NCI-H82 (cell line): ENCODE measurements at regions not wholly inside any gene's neighbourhood (a gene's known extent, or its start where the extent isn't known, plus 50 kb on each side); places are given as distances from the start of the nearest gene placed in this dataset.
"Not testable (repeated sequence)": the region's sequence is repeated elsewhere in the genome, so short reads cannot be mapped to it uniquely, and the experiment has no call there.

Experiments
- DNase-seq: peaks from one replicate; lab custom pipeline; 2025; lab: John Stamatoyannopoulos, UW

- no peak for DNase-seq
These were observed 153.6 kb upstream of the ZNF804A start for GRCh38 chr2:184444623-184445223.

- DNase-seq = peak; percentile 96
These were observed 148.6 kb upstream of the ZNF804A start for GRCh38 chr2:184449760-184450159.

DNA sequence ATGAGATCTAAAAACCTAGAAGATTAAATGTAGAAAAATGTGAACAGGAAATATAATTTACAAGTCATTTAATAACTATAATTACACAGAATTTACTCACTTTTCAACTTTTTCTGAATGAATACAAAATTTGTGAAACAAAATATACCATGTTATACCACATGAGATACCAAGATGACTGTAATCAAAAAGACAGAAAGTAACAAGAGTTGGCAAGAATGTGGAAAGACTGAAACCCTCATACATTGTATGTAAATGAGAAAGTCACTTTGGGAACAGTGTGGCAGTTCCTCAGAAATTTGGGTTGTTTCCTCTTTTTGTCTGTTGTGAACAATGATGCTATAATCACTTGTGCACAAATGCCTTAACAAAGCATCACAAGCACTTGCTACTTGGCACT, 145.4 kb upstream of the ZNF804A start:
- no peak for DNase-seq

- no peak for DNase-seq
These were observed 142.7 kb upstream of the ZNF804A start for GRCh38 chr2:184455624-184456023.

DNA sequence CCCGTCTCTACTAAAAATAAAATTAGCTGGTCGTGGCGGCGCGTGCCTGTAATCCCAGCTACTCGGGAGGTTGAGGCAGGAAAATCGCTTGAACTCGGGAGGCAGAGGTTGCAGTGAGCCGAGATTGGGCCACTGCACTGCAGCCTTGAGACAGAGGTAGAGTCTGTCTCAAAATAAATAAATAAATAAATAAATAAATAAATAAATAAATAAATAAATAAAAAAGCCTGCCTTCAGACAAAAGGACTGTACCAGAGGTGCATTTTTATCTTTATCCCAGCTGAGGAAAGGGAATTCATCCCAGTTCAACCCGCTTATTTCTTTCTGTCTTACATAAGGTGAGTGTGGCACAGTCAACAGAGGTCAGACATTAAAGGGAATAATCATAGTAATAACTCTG, 141.6 kb upstream of the ZNF804A start:
- DNase-seq = not testable (repeated sequence)

DNA sequence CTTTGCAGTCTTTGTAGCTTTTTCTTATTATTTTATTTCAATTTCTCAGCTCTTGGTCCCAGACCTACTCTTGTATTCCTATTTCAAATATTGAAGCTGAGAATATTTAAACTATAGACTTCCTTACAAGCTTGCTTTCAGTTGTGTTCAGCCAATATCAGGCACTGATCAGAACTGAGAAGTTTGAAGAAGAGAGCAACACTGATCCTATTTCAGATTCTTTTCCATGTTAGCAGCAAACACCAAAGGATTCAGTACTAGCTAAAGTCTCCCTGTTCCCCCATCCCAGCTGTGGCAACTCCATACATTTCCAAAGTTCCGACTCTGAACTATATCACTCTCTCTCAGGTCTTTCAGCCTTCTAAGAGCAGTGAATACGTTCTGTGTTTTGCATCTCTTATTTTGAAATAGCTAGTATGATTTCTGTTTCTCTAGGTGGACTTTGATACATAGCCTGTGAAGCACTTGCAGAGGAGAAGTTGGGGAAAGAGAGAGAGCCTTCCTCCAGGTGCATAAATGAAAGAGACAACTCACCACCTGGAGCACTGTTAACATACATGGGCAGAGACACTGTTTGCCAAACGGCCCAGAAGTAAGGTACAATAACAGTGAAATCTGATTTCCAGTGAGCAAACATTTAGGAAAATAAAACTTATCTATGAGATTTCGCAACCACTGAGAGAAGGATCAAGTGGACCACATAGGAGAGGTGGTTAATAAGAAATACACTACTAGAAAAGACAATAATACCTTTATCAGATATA, 135.0 kb upstream of the ZNF804A start:
- DNase-seq = no peak

GRCh38 chr2:184463866-184464248, 134.5 kb upstream of the ZNF804A start:
- DNase-seq = no peak

DNA sequence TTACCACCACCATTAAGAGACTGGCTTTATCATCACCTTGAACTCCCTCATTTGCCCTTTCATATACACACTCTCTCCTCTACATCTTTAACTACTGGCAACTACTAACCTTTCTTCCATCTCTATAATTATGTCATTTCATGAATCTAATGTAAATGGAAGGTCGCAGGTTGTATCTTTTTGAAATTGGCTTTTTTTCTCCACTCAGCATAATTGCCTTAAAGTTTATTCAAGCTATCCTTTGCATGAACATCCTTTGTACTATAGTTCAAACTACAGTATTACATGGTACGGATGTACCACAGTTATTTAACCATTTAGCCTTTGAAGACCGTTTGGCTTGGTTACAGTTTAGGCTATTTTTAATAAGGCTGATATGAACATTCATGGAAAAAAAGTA, 129.5 kb upstream of the ZNF804A start:
- DNase-seq = no peak

DNA sequence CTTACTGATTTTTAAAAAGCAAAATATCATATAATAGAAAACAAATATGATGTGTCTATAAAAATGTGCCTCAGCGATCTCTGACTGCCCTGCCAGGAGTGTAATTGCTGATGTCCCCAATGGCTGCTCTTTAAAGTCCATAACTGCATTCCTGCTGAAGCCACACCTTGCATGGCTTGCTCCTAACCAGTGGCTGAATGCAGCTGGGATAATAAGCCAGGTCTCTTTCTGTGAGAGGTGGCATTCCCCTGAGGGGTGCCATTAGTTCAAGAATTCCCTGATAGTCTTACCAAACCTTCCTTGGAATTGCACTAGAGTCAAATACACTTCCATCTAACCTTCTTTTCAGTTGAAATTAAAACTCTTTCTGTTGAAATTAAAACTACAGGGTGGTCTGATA, 125.8 kb upstream of the ZNF804A start:
- DNase-seq = peak; percentile 85

- DNase-seq = no peak
These were observed 116.5 kb upstream of the ZNF804A start for GRCh38 chr2:184481865-184482264.

GRCh38 chr2:184498936-184499335, 99.4 kb upstream of the ZNF804A start:
- DNase-seq = no peak

DNA sequence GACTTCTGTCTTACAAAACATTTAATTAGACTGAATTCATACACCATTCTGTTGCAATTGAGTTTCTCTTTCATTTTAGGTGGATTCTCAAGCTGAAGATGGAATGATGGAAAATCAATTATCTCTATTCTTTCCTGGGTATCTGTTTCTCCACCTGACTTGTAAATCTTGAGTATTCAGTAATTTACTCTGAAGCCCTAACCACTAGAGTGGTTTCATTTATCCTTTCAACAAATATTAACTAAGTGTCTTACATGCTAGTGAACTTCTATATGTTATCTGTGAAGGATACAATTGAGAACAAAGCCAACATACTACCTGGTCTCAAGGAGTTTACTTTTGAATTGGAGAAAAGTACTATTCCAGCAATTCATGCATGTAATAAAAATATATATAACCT, 94.1 kb upstream of the ZNF804A start:
- DNase-seq = no peak

GRCh38 chr2:184507254-184507653, 91.1 kb upstream of the ZNF804A start:
- no peak for DNase-seq

DNA sequence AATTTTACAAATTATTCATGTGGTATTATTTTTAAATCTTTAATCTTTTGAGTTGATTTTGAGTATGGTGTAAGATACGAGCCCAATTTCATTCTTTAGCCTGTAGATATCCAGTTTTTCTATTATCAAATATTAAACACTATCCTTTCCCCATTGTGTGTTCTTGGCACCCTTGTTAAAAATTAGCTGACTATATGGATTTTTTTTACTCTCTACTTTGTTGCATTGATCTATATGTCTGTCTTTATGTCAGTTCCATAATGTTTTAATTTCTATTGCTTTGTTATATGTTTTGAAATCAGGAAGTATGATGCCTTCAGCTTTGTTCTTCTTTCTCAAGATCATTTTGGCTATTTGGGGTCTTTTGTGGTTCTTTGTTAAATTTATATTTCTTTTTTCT, 80.9 kb upstream of the ZNF804A start:
- DNase-seq = no peak

GRCh38 chr2:184520441-184520840, 77.9 kb upstream of the ZNF804A start:
- peak; percentile 85 for DNase-seq

DNA sequence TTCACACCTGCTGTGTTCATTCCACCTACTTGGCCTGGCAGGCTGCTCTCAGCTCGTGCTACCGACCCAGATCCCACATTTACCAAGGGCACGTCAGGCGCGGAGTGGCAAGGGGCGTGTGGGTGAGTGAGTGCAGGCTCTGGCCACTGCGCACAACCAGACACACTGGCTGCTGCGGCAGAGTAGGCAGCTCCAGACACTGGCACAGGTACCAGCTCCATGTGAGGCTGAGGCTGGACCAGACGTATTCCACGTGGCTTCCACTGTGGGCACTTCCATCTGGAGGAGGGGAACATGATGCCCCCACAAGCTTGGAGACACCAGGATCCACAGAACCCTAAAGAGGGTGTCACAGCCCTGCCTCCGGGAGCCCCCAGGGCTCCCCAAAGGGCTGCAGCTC, 74.6 kb upstream of the ZNF804A start:
- DNase-seq = no peak

DNA sequence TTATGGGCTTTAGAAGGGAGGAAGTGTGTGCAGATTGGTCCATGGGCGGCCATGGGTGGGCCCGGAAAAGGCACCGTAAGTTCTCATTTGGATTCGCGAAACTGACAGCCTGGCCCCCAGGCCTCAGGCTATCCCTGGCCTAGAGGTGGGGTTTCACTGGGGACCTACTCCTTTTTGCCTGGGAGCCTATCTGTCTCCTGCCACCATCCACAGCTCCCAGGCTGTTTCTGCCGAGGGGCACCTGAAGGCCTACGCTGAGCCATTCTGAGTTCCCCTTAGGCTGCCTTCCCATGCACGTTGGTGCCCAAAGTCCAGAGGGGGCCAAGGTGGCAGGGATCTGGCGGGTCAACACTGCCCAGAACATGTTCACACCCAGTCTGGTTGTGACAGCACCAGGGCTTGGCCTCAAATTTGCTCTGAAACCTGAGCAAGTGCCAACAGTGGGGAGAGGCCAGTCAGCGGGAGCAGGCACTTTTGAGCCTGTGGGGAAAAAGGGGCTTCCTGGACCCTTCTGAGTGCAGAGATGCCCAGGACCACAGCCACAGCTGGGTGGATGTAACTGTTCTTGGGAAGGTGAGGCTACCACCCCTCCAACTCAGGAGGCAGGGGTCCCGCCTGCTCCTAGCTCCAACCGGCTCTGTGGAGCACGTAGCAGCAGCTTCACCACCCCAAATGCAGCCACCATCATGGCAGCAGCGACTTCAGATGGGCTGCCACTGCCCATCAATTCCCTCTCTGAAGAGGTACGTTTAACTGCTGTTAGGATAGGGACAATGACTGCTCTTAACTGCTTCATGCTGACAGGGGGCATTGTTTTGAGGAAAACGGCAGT, 73.6 kb upstream of the ZNF804A start:
- DNase-seq = no peak

- DNase-seq = peak; percentile 4
These were observed 71.3 kb upstream of the ZNF804A start for GRCh38 chr2:184527058-184527457.

DNA sequence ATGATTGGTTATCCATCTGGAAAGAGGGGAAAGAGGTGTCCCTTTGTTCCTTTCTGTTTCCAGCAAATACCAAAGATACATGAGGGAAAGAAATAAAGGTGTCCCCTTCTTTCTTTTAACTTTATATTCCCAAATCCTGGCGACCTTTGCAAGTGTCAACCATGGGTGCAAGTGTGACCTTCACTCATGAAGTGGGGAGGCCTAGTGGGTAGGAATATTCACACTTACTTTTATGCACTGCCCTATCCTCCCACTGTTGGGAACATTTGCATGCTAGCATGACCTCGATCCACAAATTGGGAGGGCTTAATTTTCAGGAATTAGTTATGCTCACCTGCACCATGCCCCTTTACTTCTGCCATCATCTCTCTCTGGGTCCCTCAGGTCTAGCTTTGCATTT, 70.2 kb upstream of the ZNF804A start:
- DNase-seq = no peak

- no peak for DNase-seq
These were observed 68.1 kb upstream of the ZNF804A start for GRCh38 chr2:184530239-184530638.

- no peak for DNase-seq
These were observed 67.4 kb upstream of the ZNF804A start for GRCh38 chr2:184530959-184531358.

- no peak for DNase-seq
These were observed 65.8 kb upstream of the ZNF804A start for GRCh38 chr2:184532551-184532950.

- DNase-seq = no peak
These were observed 63.3 kb upstream of the ZNF804A start for GRCh38 chr2:184534986-184535385.
